Vagina (tissue), 2 donors: ENCODE measurements at regions not wholly inside any gene's neighbourhood (a gene's known extent, or its start where the extent isn't known, plus 50 kb on each side); places are given as distances from the start of the nearest gene placed in this dataset.

Experiments used
- DNase-seq, 2 donors: peaks; one replicate each; pipeline ENCODE4 v3.0.0-alpha.2; 2017; ENCODE audit errors: extremely low spot score in 2 of 2
- H3K27ac ChIP-seq: fragments of 200-600 bp; sonication (generic); one replicate; pipeline ENCODE4 v1.5.1; 2019
- H3K27me3 ChIP-seq: fragments of 200-600 bp; sonication (generic); one replicate; pipeline ENCODE4 v1.5.1; 2019
- H3K36me3 ChIP-seq, 2 donors: fragments of 200-600 bp; sonication (generic); one replicate each; pipeline ENCODE4 v1.5.1; 2017 to 2019
- H3K4me1 ChIP-seq: fragments of 200-600 bp; sonication (generic); one replicate; pipeline ENCODE4 v1.5.1; 2019
- H3K4me3 ChIP-seq, 2 donors: fragments of 200-600 bp; sonication (generic); 1 replicate in 1 of 2; 2 replicates in 1 of 2; pipeline ENCODE4 v1.5.1; 2016 to 2019
- H3K9me3 ChIP-seq: fragments of 200-600 bp; sonication (generic); one replicate; pipeline ENCODE4 v1.5.1; 2019
- CTCF ChIP-seq, 3 experiments: fragments of 450-650 bp in 2 of 3; fragments of 200-600 bp in 1 of 3; sonication (generic) in 1 of 3; IDR thresholded peaks; one replicate each; pipeline ENCODE4 v1.5.1; 2017 to 2019; ENCODE audit warnings: antibody characterized with exemption in 3 of 3, mild to moderate bottlenecking in 2 of 3, moderate library complexity in 2 of 3
- POLR2A ChIP-seq, 2 donors: fragments of 450-650 bp; IDR thresholded peaks; one replicate each; pipeline ENCODE4 v1.6.1; 2017; ENCODE audit warnings: antibody characterized with exemption in 2 of 2, mild to moderate bottlenecking in 2 of 2, moderate library complexity in 2 of 2
- POLR2AphosphoS5 ChIP-seq, 2 donors: sonication (generic); formaldehyde crosslinking; IDR thresholded peaks; one replicate each; pipeline ENCODE4 v1.9.0; 2017; ENCODE audit warnings: antibody characterized with exemption in 2 of 2, mild to moderate bottlenecking in 2 of 2, low read depth in 1 of 2; ENCODE audit not compliant: insufficient read depth in 1 of 2
- intact Hi-C: fragments of 100-400 bp; cut with DNase I; formaldehyde crosslinking; loops from one replicate; pipeline ENCODE4 v1.15.1; 2023

GRCh38 chr3:1609416-1609815 lies 489.2 kb upstream of the CNTN4 start:
- intact Hi-C loops = no loop called here
- H3K27me3 ChIP-seq = no peaks in the 10 kb centered on the region
- no peaks in the 10 kb centered on the region for H3K9me3 ChIP-seq
- no peak for DNase-seq
- H3K4me1 ChIP-seq = no peaks in the 10 kb centered on the region
- no peak overlapping the region for H3K4me3 ChIP-seq
- H3K36me3 ChIP-seq = no peaks in the 10 kb centered on the region
- TF ChIP-seq POLR2A (IDR thresholded peaks at IDR 0.05) = no peak
- no peak for TF ChIP-seq CTCF (IDR thresholded peaks at IDR 0.05)
- no peak for TF ChIP-seq POLR2AphosphoS5 (IDR thresholded peaks at IDR 0.05; ENCODE audit: insufficient read depth in 1 of 2, low read depth in 1 of 2)
- no peak overlapping the region for H3K27ac ChIP-seq

GRCh38 chr3:1611824-1612223 lies 486.8 kb upstream of the CNTN4 start:
- intact Hi-C loops = no loop called here
- Histone ChIP-seq H3K36me3 (no peaks in the 10 kb centered on the region), H3K4me1 (no peaks in the 10 kb centered on the region), H3K27me3 (no peaks in the 10 kb centered on the region), H3K9me3 (no peaks in the 10 kb centered on the region), H3K4me3 (no peak overlapping the region), H3K27ac (no peak overlapping the region)
- no peak for TF ChIP-seq POLR2A (IDR thresholded peaks at IDR 0.05)
- no peak for DNase-seq

- Histone ChIP-seq H3K36me3 (no peaks in the 10 kb centered on the region), H3K4me3 (no peak overlapping the region), H3K27ac (no peak overlapping the region), H3K4me1 (no peaks in the 10 kb centered on the region), H3K9me3 (no peaks in the 10 kb centered on the region), H3K27me3 (no peaks in the 10 kb centered on the region)
- no peak for DNase-seq
- intact Hi-C loops = no loop called here
- TF ChIP-seq POLR2A (IDR thresholded peaks at IDR 0.05) (no peak), POLR2AphosphoS5 (IDR thresholded peaks at IDR 0.05; ENCODE audit: insufficient read depth in 1 of 2, low read depth in 1 of 2) (no peak), CTCF (IDR thresholded peaks at IDR 0.05) (no peak)
These were observed 484.7 kb upstream of the CNTN4 start for GRCh38 chr3:1613962-1614361.

GRCh38 chr3:1616744-1617143 lies 481.9 kb upstream of the CNTN4 start:
- H3K4me3 ChIP-seq = no peak overlapping the region
- H3K27me3 ChIP-seq = no peaks in the 10 kb centered on the region
- H3K9me3 ChIP-seq = no peaks in the 10 kb centered on the region
- intact Hi-C loops = no loop called here
- H3K4me1 ChIP-seq = no peaks in the 10 kb centered on the region
- DNase-seq = no peak
- TF ChIP-seq POLR2A (IDR thresholded peaks at IDR 0.05) (no peak), CTCF (IDR thresholded peaks at IDR 0.05) (no peak), POLR2AphosphoS5 (IDR thresholded peaks at IDR 0.05; ENCODE audit: insufficient read depth in 1 of 2, low read depth in 1 of 2) (no peak)
- no peaks in the 10 kb centered on the region for H3K36me3 ChIP-seq
- no peak overlapping the region for H3K27ac ChIP-seq

GRCh38 chr3:1623896-1624295 lies 474.8 kb upstream of the CNTN4 start:
- TF ChIP-seq POLR2A (IDR thresholded peaks at IDR 0.05) (no peak), CTCF (IDR thresholded peaks at IDR 0.05) (no peak), POLR2AphosphoS5 (IDR thresholded peaks at IDR 0.05; ENCODE audit: insufficient read depth in 1 of 2, low read depth in 1 of 2) (no peak)
- H3K4me3 ChIP-seq = no peak overlapping the region
- no peaks in the 10 kb centered on the region for H3K4me1 ChIP-seq
- H3K9me3 ChIP-seq = no peaks in the 10 kb centered on the region
- intact Hi-C loops = no loop called here
- no peaks in the 10 kb centered on the region for H3K36me3 ChIP-seq
- no peaks in the 10 kb centered on the region for H3K27me3 ChIP-seq
- H3K27ac ChIP-seq = no peak overlapping the region
- DNase-seq = no peak

- intact Hi-C loops = no loop called here
- Histone ChIP-seq H3K27me3 (no peaks in the 10 kb centered on the region), H3K9me3 (no peaks in the 10 kb centered on the region), H3K4me3 (no peak overlapping the region), H3K27ac (no peak overlapping the region), H3K36me3 (no peaks in the 10 kb centered on the region), H3K4me1 (no peaks in the 10 kb centered on the region)
- no peak for TF ChIP-seq POLR2AphosphoS5 (IDR thresholded peaks at IDR 0.05; ENCODE audit: insufficient read depth in 1 of 2, low read depth in 1 of 2)
- TF ChIP-seq POLR2A (IDR thresholded peaks at IDR 0.05) = no peak
- no peak for TF ChIP-seq CTCF (IDR thresholded peaks at IDR 0.05)
- no peak for DNase-seq
These were observed 466.5 kb upstream of the CNTN4 start for GRCh38 chr3:1632128-1632527.
